ENCODE measurements at regions not wholly inside any gene's neighbourhood (a gene's known extent, or its start where the extent isn't known, plus 50 kb on each side); places are given as distances from the start of the nearest gene placed in this dataset.

DNA sequence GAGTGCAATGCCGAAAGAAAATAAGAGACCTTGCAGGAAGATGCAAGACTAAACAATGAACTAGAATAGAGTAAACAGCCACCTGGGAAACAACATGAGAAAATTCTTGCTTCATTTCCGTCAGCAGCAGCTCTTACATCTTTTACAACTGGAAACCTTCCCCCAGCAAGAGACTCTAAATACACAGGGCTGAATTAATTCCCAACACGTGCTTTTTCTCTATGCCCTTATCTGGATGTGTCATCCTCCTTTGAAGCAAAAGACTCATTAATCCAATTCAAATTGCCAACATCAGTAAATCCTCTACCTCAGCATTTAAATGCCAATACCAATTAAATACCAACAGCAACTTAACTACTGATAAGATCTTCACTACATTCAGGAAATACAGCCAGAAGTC, 99.0 kb upstream of the PDE1C start:
- no peak for DNase-seq

DNA sequence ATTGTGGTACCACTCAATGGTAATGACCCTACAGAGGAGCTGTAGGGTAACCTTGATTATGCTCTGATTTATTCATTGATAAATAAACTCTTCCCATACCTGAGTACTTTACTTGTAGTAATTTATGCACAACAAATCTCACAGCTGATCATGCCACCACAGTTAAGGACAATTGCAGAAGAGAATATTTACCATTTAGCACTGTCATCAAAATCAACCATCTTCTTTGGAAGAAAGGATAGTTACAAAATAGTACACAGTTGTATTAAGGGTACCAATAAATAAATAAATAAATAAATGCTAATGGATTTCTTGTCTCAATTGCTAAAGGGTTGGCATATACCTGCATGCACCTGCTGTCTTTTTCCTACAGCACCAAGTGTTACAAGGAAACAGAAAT, 97.6 kb upstream of the PDE1C start:
- no peak for DNase-seq

DNA sequence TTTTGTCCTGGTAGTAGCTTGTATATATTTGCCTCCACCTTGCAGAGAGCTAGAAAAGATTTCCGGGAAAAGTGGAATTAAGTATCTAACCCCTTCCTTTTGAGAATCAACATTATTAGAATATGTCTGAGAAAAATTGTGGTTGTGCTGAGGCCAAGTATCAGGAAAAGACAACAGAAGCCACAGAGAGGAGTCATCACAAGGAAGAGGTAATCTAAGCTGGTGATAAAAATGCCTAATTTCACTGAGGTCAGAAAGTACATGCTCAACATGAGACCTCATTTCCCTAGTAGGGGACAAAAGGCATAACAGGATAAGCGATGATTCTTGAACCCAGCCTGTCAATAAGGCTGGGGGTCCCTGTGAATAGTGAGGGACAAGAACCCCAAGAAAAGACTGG, 97.0 kb upstream of the PDE1C start:
- DNase-seq = no peak

DNA sequence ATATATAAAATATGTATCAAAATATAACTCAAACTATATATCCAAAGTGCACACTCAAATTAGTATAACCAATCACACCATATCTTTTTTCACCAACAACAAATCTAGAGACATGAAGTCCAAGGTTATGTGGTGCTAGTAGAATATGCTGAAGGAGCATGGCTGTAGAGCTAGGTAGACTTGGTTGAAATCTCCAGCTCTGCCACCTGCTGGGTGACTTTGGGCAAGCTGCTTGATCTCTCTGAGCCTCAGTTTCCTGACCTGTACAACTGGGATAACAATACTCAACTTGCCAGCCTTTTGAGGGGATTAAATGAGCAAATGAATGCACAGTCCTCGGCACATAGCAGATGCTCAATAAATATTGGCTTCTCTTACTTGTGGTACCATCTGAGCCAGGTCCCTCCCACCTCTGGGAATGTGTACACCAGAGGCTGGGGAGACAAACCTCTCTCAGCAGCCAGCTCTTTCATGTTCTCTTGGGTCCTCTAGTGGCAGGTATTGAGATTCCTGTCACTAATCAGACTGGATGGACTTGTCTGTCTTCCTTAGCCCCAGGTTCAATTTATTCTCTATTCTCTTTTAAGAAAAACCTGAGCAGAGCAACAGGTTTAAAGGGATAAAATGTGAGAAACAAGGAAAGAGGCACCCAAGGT, 94.3 kb upstream of the PDE1C start:
- DNase-seq = no peak

DNA sequence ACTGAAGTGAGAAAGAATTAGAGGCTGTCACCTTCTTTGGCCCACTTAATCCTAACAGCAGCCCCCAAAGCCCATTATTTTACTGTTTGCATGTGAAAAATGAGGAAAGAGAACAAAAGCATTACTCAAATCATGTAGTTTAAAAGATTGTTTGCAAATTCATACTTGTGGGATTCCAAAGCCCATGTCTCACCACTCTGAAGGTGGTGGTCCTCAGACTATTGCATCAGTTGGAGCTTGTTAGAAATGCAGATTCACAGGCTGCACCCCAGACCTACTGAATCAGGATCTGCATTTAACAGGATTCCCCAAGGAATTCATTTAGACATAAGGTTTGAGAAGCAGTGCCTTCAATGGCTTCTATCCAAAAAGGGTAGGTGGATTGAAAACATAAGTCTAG, 93.7 kb upstream of the PDE1C start:
- DNase-seq = no peak

DNA sequence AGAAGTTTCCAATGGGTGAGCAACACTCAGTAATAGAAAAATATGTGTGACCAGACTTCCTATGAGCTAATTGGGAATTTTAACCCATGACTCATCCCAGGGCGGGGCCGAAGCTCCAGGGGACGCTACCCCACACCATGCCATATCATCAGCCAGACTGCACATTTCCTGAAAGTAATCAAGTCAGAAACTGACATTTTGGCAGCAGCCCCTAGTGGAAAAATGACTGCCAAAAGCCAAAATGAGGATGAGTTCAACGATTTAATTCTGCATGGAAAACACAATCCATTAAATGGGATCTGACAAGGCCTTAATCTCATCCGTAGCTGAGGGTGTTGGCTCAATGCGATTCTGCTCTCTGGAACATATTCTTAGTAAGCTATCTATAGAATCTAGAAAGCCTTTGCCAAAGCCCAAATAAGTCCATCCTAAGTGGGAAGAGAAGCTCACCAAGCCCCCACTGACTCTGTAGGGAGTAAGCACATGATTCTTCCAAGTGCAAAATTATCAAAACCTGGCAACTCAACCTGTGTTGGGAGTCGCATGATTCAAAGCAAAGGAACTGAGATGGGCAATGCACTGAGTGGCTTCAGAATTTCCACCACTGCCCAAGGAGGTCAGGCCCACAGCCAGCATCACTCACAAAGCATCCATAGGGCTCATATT, 93.1 kb upstream of the PDE1C start:
- DNase-seq = no peak

DNA sequence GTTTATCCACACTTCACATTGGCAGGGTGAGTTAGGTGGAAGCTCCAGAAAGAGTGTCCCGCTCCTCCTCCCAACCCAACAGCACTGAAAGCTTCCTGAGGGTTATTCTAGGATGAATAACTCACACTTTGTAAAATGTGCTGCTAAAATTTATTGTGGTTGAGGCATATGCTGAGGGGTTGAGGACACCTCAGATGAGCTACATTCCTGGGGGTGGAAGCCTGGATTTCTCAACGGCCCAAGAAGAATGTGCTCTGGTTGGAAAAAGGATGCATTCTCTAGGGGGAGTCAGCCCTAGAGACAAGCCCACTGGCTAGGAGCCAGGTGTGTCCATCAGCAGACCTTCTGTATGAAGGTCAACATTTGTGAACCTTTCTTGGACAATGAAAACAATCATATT, 91.5 kb upstream of the PDE1C start:
- DNase-seq = no peak

DNA sequence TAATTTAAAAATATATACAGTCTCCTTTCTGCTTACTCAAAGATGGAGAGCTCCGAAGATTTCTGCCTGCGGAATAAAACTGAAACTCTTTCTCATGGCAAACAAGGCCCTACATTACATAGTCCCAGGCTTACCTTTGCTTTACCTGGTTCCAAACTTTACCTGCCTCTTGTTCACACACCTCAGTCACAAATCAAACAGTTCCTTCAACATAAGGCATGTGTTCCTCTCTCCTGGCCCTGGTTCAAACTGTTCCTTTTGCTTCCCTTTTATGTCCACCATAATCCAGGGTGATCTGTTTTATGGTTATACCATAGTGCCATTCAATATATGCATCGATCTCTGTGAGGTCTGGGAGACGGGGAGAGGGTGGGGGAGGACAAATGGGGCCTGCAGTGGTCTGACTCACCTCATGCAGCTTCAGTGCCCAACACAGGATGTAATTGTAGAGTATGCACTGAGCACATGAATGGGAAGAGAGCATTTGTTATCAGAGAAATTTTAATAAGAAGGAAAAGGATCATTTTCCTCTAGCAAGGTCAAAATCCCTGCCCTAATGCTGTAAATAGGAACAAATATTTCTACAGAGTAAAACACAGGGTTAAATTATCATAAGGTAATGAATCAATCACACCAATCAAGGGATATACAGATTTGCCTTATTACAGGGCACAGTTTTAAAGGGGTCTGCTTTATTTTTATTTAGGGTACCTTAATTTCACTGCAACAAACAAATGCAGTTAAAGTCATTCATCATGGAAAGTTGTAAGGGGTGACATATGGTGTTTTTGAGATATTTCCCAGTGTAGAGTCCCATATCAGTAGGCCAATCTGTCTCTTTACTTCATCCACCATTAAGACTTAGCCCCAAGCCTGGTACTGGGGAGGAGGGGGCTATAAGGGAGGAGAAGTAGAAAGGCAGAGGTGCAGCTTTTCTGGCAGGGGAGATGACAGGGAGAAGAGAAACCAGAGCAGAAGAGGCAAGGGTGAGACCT, 88.8 kb upstream of the PDE1C start:
- DNase-seq = no peak

DNA sequence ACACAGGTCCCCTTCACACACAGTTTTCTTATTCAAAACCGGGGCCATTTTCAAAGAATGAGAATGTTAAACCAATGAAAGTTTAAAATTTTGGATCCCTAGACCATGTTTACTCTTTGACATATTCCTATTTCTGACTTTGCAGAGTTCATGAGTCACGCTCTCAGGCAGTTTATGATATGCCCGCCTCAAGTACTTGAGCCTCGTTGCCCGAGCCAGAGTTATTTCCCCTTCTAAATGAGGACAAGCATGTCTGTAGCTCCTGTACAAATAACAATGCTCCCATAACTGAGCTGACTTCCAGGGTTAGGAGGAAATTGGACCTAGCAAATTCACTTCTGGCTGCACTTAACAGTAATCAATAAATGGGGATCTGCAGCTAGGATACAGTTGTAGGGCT, 87.9 kb upstream of the PDE1C start:
- no peak for DNase-seq

DNA sequence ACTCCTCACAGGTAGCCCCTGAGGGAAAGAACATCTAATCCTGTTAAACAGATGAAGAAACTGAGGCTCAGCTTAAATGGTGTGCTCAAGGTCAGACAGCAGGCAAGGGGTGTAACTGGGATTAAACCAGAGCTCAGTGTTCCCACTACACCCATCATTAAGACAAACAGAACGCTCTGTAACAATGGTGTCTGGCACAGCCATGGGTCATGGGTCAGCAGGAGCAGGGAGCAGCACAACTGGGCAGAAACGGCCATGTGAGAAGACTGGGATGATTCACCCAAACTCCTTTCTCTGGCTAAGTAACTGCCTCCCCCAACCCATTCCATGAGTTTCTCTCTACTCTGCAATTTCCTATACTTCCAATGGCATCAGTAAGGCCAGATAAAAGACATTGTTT, 85.5 kb upstream of the PDE1C start:
- no peak for DNase-seq

DNA sequence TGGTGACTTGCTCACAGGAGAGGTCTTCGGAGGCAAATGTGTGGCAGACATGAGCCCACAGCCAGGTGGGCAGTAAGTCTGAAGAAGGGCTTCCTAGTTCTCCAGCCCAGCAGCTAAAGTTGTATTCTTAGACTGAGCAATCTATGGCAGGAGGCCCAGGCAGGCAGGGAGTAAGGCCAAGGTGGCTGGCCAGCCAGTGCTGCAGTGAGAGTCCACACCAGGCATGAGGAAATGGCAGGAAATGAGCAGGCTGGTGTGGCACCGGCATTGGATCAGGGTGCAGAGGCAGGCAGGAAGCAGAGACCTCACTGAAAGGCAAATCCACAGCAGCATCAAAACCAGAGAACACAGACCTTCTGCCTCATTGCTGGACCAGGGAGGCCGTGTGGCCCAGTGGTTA, 84.6 kb upstream of the PDE1C start:
- no peak for DNase-seq

DNA sequence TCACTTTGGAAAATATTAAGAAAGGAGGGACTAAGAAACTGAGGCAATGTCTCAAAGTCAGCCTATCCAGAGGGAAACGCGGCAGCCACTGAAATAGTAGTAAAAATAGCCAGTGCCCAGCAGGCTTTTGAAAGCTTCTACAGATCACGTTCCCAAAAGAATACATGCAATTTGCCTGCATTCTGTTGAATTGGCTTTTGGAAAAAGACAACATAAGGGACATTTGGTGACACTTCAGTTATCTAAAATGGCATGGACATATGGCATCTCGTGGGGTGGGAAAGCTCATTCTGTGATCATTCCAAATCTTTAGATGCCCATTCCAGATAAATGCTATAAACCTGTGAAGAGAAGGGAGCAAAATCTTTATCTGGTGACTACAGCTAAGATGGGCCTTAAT, 82.8 kb upstream of the PDE1C start:
- DNase-seq = no peak

DNA sequence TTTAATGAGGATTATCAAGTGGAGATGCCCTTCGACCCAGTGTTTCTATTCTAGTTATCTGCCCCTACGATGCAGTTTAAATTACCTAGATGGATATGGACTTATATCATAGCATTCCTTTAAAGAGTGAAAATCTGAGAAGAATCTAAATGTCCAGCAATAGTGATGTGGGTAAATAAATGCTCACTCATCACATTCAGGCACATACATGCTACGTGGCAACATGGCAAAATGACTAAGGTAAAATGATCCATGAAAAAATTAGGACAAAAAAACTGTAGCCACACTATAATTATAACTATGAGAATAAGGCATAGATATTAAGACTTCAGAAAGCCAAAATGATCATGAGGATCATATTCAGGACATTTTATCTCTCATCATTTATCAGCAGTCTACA, 82.4 kb upstream of the PDE1C start:
- DNase-seq = no peak

DNA sequence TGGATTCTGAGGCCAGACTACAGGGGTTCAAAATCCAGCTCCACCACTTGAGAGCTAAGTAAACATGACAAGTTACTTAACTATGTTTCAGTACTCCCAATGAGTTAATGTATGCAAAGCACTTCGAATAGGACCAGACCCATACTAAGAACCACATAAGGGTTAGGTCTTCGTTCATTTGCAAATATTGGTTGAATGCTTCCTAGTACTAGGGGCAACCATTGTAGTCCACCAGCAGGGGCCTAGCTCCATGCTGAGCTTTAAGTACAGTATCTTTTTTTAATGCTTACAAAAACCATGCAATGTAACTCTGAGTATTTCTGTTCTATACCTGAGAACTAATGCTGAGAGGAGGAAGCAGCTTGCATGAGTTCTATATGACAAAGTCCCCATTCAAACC, 80.4 kb upstream of the PDE1C start:
- DNase-seq = no peak

DNA sequence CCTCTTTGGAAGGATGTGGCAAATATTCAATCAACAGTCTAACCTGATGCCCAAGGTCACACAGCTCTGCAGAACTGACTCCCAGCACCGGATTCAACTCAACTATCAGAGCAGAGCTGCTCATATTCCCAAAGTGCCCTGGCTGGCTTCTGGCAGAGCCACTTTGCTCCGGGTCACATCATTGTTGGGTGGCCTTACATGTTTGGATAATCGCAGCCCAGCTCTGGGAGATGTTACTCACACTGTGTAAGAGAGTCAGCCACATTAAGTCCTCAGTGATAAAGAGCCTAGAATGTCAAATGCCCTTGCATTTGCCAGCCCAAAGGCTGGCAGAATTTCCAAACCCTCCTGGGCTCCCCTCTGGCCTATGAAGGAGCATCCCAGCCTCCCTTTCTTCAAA, 79.8 kb upstream of the PDE1C start:
- no peak for DNase-seq

DNA sequence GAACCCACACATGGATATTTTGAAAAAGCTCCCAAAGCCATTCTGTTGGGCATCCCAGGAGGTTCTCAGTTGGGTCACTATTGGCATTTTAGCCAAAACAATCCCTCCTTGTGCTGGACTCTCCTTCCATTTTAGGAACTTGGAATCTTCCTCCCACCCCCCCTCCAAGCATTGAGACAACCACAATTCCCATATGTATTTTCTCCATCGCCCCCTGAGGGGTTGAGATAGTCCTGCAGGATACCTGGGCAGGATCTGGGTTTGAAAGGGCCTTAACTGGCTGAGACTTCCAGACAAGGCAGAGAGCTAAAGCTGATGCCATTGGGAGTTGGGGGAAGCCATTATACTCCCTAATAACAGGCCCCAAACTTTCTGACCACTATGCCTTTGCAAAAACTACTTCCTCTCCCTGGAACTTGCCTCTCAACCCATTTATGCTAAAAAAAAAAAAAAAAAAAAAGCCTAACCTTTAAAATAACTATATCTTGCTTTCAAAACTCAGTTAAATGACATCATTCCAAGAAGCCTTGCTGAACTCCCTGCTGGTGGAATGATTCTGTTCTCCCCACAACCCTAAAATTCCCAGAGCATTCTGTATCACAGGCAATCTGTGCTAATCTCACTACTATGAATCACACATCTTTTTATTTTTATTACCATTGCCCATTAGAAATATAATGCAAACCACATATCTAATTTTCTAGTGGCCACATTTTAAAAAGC, 77.5 kb upstream of the PDE1C start:
- DNase-seq = no peak

DNA sequence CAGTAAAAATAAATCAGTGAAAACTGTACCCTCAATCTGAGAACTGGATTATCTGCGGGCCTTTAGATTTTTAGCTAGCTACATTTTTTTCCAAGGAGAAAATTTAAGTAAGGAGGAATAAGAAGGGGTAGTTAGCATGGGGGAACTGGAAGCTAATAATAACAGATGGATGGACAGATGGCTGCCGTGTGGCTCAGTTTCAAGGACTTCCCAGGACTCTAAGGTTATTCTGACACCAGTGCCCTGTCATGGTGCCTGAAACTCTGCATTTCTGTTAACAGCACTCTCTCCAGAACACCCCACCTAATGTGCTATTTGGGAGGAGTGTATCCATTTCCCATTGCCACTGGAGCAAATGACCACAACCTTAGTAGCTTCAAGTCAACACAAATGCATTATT, 75.7 kb upstream of the PDE1C start:
- DNase-seq = no peak

DNA sequence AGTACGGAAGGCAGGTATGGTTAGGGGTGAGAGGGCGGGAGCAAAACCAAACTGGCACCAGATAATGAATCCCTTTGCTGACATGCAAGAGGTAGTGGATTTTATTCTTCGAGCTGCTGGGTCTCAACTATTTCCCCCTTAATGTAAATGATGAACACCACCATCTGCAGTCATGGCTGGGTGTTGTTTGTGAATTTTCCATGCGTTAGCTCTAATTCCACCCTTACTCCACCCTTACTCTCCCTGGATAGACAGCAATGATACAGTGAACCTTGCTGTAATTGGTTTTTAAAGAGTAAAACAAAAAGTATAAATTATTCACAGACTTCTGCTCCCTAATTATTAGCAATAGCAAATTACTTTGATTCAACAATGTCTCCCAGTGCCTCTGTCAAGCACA, 74.5 kb upstream of the PDE1C start:
- DNase-seq = no peak

DNA sequence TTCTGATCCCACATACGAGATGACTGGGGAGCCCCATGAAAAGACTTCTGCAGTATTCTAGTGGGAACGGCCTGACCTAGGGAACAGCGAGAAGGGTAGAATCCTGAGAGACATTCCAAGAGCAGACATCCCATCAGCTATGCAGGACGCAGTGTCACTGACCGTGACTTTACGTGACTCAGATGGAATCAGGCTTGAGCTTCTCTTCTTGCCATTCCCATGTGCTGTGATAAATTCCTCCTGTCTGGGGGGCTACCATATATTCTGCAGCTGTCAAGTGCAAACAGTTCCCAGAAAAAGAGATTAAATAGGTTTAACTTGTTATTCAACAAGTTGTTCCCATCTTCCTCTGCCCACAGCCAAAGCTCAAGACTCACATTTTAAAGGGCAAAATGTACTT, 73.1 kb upstream of the PDE1C start:
- no peak for DNase-seq

DNA sequence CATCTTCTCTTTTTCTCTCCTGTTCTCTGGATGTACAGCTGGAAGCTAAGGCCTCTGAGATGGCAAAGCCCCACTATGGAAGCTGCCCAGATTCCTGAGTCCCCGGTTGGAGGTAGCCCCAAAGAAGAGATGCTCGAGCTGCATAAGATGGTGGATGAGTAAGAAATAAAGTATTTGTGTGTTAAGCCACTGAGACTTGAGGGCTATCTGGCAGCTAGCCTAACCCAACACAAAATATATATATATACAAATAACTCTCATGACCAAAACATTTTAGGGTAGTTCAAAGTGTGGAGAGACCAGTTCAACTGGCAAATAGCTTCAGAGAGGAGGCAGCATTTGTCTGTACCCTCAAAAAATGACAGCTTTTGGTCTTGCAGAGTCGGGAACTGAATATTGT, 72.4 kb upstream of the PDE1C start:
- DNase-seq = no peak

DNA sequence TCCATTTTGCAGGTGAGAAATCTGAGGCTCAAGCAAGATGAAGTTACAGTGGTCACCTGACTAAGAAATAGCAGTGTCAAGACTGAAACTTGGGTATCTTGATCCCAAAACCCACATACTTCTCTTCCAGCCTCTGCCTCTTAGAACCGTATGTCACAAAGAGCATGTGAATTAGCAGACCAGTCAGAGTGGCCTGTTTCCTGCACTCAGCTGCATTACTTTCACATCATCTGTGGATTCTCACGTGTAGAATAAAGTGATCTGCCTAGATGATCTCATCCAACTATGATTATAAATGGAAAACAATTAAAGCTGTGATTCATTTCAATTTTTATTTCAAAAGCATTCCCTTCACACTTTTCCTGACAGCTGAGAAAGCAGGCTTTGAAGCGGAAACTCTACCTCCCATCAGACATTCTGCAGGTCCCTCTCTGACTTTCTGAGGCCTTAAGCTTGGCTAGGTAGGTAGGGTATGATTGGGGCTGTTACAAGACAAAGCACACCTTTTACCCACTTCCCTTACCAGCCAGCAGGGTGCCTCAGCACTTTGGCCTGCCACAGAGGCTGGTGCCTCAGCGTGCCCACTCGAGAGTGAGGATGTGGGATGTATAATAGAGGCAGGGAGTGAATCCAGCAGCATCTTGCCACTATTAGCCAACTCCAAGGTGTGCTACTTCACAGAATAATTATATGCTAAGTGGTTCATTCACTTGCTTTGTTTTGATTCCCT, 70.2 kb upstream of the PDE1C start:
- DNase-seq = no peak

DNA sequence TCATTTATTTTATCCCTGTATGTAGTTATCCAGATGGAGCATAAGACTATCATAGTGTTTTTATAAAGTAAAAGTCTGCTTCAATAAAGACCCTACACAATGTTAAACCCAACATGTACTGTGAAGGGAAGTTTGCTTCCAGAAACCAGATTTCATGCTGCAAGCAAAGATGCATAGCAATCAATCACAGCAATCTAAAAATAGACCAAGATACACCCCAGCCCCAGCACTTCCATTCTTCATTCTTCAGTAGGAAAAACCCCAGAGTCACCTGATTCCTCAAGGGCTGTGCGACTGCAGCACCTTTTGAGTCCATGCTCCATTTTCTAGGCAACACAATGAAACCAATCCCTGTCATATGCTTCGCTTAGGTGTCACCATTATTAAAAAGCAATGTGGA, 66.9 kb upstream of the PDE1C start:
- DNase-seq = no peak

DNA sequence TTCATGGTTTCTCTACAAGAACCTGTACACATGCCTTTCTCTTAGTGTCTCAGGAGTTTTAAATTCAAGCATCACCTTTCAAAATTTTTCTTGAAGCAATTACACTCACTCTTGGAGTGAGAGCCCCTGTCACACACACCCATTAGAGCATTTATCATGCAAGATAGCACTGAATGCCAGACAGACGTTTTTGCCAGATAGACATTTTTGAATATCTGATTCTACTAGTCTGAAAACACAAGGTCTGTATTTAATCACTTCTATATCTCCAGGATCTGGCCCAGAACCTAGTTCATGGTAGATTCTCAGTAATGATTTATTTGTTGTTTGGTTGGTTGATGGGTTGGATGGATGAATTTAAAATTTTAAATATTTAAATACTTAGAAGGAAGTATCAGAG, 60.9 kb upstream of the PDE1C start:
- no peak for DNase-seq
